ENCODE measurements at regions not wholly inside any gene's neighbourhood (a gene's known extent, or its start where the extent isn't known, plus 50 kb on each side); places are given as distances from the start of the nearest gene placed in this dataset.

DNA sequence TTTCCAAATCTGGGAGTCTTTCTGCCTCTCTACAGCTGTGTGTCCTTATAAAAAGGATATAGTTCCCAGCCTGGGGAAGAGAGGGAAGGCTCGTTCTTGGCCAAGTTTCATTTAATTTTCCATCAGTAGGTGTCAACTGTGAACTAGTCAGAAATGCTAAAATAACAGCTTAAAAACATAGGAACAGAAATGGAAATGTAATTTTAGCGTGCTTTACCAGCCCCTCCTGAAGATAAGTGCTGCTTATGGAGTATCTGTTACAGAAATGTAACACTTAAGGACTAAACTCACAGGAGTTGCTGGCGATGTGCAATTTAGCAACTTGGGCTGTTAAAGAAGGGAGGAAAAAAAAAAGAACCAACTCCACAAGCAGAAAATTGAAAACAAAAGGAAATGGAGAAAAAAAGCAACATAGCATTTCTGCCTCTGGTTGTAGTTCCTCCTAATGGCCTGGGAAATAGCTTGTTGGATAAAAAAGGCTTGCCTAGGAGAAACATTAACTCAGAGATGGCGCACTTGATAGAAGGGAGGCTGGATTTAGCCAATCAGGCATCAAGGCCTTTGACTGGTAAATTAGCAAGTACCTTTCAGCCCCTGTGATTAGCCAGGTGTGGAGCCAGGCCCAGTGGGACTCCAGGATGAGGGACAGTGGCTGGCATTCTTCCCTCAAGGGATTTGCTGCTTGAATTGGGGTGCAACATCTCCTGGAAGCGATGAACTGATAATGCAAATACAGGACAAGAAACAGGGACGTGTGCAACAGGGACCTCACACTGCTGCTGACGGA is 84.3 kb downstream of the RPLP1 start:
- intact Hi-C loops (cut with micrococcal nuclease; ENCODE audit: unreplicated experiment) = no loop called here
- H3K79me2 ChIP-seq (ENCODE audit: insufficient read depth, low read depth, low read length) = no peaks in the 10 kb centered on the region
- ChIA-PET CTCF (ENCODE audit: unreplicated experiment) (no interaction called here), POLR2A (no interaction called here)
- no peaks in the 10 kb centered on the region for H3K4me1 ChIP-seq (ENCODE audit: insufficient read depth, low read length, poor library complexity, severe bottlenecking)
- no peaks in the 10 kb centered on the region for H4K20me1 ChIP-seq (ENCODE audit: insufficient read depth, low read length)
- no peak overlapping the region for H3K4me2 ChIP-seq (ENCODE audit: low read length)
- H3K9me3 ChIP-seq (ENCODE audit: low read length) = no peaks in the 10 kb centered on the region
- H3K36me3 ChIP-seq (ENCODE audit: insufficient read depth, low read length) = no peaks in the 10 kb centered on the region
- no peak for DNase-seq (ENCODE audit: low spot score)
- no peaks in the 10 kb centered on the region for H3K9me2 ChIP-seq (ENCODE audit: insufficient read depth, low read length)
- no peak overlapping the region for H3K27ac ChIP-seq (ENCODE audit: low read depth, low read length, poor library complexity, severe bottlenecking)
- no peak overlapping the region for H2AFZ ChIP-seq (ENCODE audit: low read length)
- H3K4me3 ChIP-seq (ENCODE audit: low read depth, low read length, poor library complexity, severe bottlenecking) = no peak overlapping the region
- TF ChIP-seq EZH2phosphoT487 (IDR thresholded peaks at IDR 0.05; ENCODE audit: borderline replicate concordance, low read depth, low read length) = no peak
- TF ChIP-seq, protein P1, sequence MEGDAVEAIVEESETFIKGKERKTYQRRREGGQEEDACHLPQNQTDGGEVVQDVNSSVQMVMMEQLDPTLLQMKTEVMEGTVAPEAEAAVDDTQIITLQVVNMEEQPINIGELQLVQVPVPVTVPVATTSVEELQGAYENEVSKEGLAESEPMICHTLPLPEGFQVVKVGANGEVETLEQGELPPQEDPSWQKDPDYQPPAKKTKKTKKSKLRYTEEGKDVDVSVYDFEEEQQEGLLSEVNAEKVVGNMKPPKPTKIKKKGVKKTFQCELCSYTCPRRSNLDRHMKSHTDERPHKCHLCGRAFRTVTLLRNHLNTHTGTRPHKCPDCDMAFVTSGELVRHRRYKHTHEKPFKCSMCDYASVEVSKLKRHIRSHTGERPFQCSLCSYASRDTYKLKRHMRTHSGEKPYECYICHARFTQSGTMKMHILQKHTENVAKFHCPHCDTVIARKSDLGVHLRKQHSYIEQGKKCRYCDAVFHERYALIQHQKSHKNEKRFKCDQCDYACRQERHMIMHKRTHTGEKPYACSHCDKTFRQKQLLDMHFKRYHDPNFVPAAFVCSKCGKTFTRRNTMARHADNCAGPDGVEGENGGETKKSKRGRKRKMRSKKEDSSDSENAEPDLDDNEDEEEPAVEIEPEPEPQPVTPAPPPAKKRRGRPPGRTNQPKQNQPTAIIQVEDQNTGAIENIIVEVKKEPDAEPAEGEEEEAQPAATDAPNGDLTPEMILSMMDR (conservative IDR thresholded peaks at IDR 0.05; ENCODE audit: low read length) = no peak
- no TSS peak for BruUV-seq (replicated peaks)

DNA sequence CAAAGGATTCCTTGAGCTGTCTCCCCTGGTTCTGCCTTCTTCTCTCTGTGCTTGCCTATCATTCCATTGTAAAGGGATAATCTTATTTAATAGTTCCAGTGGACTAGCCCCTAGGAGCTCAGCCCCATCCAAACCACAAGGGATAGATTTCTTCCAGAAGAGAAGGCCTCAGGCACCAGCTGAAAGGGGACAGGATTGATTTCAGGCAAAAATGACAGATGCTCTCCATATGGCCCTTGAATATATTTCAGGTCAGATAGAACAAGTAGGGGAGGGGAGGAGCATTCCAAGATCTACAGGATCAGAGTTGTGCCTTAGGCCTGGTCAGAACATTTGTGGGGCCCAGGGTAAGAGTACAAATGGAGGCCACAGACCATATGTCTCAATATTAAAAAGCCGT is 85.3 kb downstream of the RPLP1 start:
- TF ChIP-seq, protein P1 (conservative IDR thresholded peaks at IDR 0.05; ENCODE audit: low read length) = no peak
- no peak for TF ChIP-seq EZH2phosphoT487 (IDR thresholded peaks at IDR 0.05; ENCODE audit: borderline replicate concordance, low read depth, low read length)
- Histone ChIP-seq H3K27ac (ENCODE audit: low read depth, low read length, poor library complexity, severe bottlenecking) (no peak overlapping the region), H2AFZ (ENCODE audit: low read length) (no peak overlapping the region), H4K20me1 (ENCODE audit: insufficient read depth, low read length) (no peaks in the 10 kb centered on the region), H3K4me2 (ENCODE audit: low read length) (no peak overlapping the region), H3K36me3 (ENCODE audit: insufficient read depth, low read length) (no peaks in the 10 kb centered on the region), H3K4me1 (ENCODE audit: insufficient read depth, low read length, poor library complexity, severe bottlenecking) (no peaks in the 10 kb centered on the region), H3K9me3 (ENCODE audit: low read length) (no peaks in the 10 kb centered on the region), H3K9me2 (ENCODE audit: insufficient read depth, low read length) (no peaks in the 10 kb centered on the region), H3K4me3 (ENCODE audit: low read depth, low read length, poor library complexity, severe bottlenecking) (no peak overlapping the region), H3K79me2 (ENCODE audit: insufficient read depth, low read depth, low read length) (no peaks in the 10 kb centered on the region)
- ChIA-PET CTCF (ENCODE audit: unreplicated experiment) (no interaction called here), POLR2A (no interaction called here)
- no peak for DNase-seq (ENCODE audit: low spot score)
- intact Hi-C loops (cut with micrococcal nuclease; ENCODE audit: unreplicated experiment) = no loop called here
- BruUV-seq (replicated peaks) = no TSS peak

DNA sequence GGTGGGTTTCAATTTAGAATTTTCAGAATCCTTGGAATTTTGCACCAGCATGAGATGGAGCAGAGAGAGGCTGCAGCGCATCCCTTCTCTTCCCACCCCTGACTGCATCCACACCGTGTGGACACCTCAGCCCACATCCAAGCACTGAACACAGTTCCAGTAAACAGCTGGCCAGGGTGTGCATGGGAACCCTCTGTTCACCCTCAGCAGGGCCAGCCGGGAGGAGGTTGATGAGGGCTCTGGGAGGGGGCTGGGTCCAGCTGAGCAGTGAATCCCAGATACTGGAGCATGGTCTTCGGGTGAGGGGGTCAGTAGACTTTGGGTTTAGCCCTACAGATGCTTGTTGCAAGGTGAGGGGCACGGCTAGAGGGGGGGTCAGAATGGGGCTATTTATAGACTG is 85.8 kb downstream of the RPLP1 start:
- no peak overlapping the region for H3K4me2 ChIP-seq (ENCODE audit: low read length)
- POLR2A ChIA-PET = no interaction called here
- H3K9me2 ChIP-seq (ENCODE audit: insufficient read depth, low read length) = no peaks in the 10 kb centered on the region
- no peaks in the 10 kb centered on the region for H3K9me3 ChIP-seq (ENCODE audit: low read length)
- CTCF ChIA-PET (ENCODE audit: unreplicated experiment) = no interaction called here
- no peak overlapping the region for H3K4me3 ChIP-seq (ENCODE audit: low read depth, low read length, poor library complexity, severe bottlenecking)
- no peaks in the 10 kb centered on the region for H3K79me2 ChIP-seq (ENCODE audit: insufficient read depth, low read depth, low read length)
- intact Hi-C loops (cut with micrococcal nuclease; ENCODE audit: unreplicated experiment) = no loop called here
- H4K20me1 ChIP-seq (ENCODE audit: insufficient read depth, low read length) = no peaks in the 10 kb centered on the region
- no peaks in the 10 kb centered on the region for H3K36me3 ChIP-seq (ENCODE audit: insufficient read depth, low read length)
- BruUV-seq (replicated peaks) = no TSS peak
- DNase-seq (ENCODE audit: low spot score) = no peak
- no peak for TF ChIP-seq EZH2phosphoT487 (IDR thresholded peaks at IDR 0.05; ENCODE audit: borderline replicate concordance, low read depth, low read length)
- TF ChIP-seq, protein P1 (conservative IDR thresholded peaks at IDR 0.05; ENCODE audit: low read length) = no peak
- H2AFZ ChIP-seq (ENCODE audit: low read length) = no peak overlapping the region
- no peak overlapping the region for H3K27ac ChIP-seq (ENCODE audit: low read depth, low read length, poor library complexity, severe bottlenecking)
- H3K4me1 ChIP-seq (ENCODE audit: insufficient read depth, low read length, poor library complexity, severe bottlenecking) = no peaks in the 10 kb centered on the region
